GM19351 (cell line): ENCODE measurements at regions not wholly inside any gene's neighbourhood (a gene's known extent, or its start where the extent isn't known, plus 50 kb on each side); places are given as distances from the start of the nearest gene placed in this dataset.
"Not testable (repeated sequence)": the region's sequence is repeated elsewhere in the genome, so short reads cannot be mapped to it uniquely, and the experiment has no call there.

Experiments used
- ATAC-seq: cut with Tn5 transposase; IDR thresholded peaks from one replicate; pipeline ENCODE4 v1.9.1; 2021; ENCODE audit warnings: mild to moderate bottlenecking, moderate library complexity; ENCODE audit not compliant: unreplicated experiment

- no peak for ATAC-seq
These were observed 1257.2 kb upstream of the CHAC2 start for GRCh38 chr2:52510432-52510831.

GRCh38 chr2:52502476-52502860, 1265.1 kb upstream of the CHAC2 start:
- no peak for ATAC-seq

GRCh38 chr2:52501715-52502475, 1265.7 kb upstream of the CHAC2 start:
- no peak for ATAC-seq

- no peak for ATAC-seq
These were observed 1267.0 kb upstream of the CHAC2 start for GRCh38 chr2:52500561-52500960.

- no peak for ATAC-seq
These were observed 1269.4 kb upstream of the CHAC2 start for GRCh38 chr2:52498077-52498750.

- no peak for ATAC-seq
These were observed 1271.8 kb upstream of the CHAC2 start for GRCh38 chr2:52495816-52496215.

GRCh38 chr2:52477166-52477565, 1290.4 kb upstream of the CHAC2 start:
- ATAC-seq: no peak

- ATAC-seq: no peak
These were observed 1292.0 kb upstream of the CHAC2 start for GRCh38 chr2:52475590-52475989.

GRCh38 chr2:52474091-52474490, 1293.5 kb upstream of the CHAC2 start:
- ATAC-seq: no peak

GRCh38 chr2:52473526-52473925, 1294.1 kb upstream of the CHAC2 start:
- ATAC-seq: no peak

- ATAC-seq: not testable (repeated sequence)
These were observed 1297.1 kb upstream of the CHAC2 start for GRCh38 chr2:52470457-52470856.

GRCh38 chr2:52467189-52467588, 1300.4 kb upstream of the CHAC2 start:
- ATAC-seq: no peak

- ATAC-seq: no peak
These were observed 1302.3 kb upstream of the CHAC2 start for GRCh38 chr2:52465287-52465686.

GRCh38 chr2:52463457-52463856, 1304.1 kb upstream of the CHAC2 start:
- ATAC-seq: no peak

GRCh38 chr2:52456561-52457377, 1310.8 kb upstream of the CHAC2 start:
- no peak for ATAC-seq

GRCh38 chr2:52454962-52455361, 1312.6 kb upstream of the CHAC2 start:
- ATAC-seq: no peak

GRCh38 chr2:52452201-52452600, 1315.4 kb upstream of the CHAC2 start:
- ATAC-seq: no peak

- no peak for ATAC-seq
These were observed 1321.9 kb upstream of the CHAC2 start for GRCh38 chr2:52445686-52446085.

- no peak for ATAC-seq
These were observed 1336.2 kb upstream of the CHAC2 start for GRCh38 chr2:52431352-52431760.

- no peak for ATAC-seq
These were observed 1337.9 kb upstream of the CHAC2 start for GRCh38 chr2:52429740-52430139.

- ATAC-seq: no peak
These were observed 1338.4 kb upstream of the CHAC2 start for GRCh38 chr2:52429171-52429570.

GRCh38 chr2:52428224-52428623, 1339.4 kb upstream of the CHAC2 start:
- ATAC-seq: no peak
